HG03342 (cell line): ENCODE measurements at regions not wholly inside any gene's neighbourhood (a gene's known extent, or its start where the extent isn't known, plus 50 kb on each side); places are given as distances from the start of the nearest gene placed in this dataset.

Experiments used
- ATAC-seq: cut with Tn5 transposase; IDR thresholded peaks from one replicate; pipeline ENCODE4 v1.9.1; 2021; ENCODE audit warnings: mild to moderate bottlenecking, moderate library complexity; ENCODE audit not compliant: unreplicated experiment

GRCh38 chr7:46486256-46487206 is 565.5 kb upstream of the IGFBP3 start:
- ATAC-seq: no peak

GRCh38 chr7:46485481-46486065 is 564.5 kb upstream of the IGFBP3 start:
- ATAC-seq: no peak

GRCh38 chr7:46484906-46485305 is 563.8 kb upstream of the IGFBP3 start:
- ATAC-seq: no peak

- no peak for ATAC-seq
Observed at GRCh38 chr7:46480619-46481018, 559.5 kb upstream of the IGFBP3 start.

GRCh38 chr7:46479680-46480079 is 558.6 kb upstream of the IGFBP3 start:
- ATAC-seq: no peak

GRCh38 chr7:46478046-46478445 is 557.0 kb upstream of the IGFBP3 start:
- ATAC-seq: no peak

GRCh38 chr7:46468753-46469356 is 547.8 kb upstream of the IGFBP3 start:
- no peak for ATAC-seq

GRCh38 chr7:46463170-46463569 is 542.1 kb upstream of the IGFBP3 start:
- ATAC-seq: no peak

- no peak for ATAC-seq
Observed at GRCh38 chr7:46461334-46461777, 540.3 kb upstream of the IGFBP3 start.

GRCh38 chr7:46459942-46460341 is 538.9 kb upstream of the IGFBP3 start:
- no peak for ATAC-seq

GRCh38 chr7:46454816-46455215 is 533.7 kb upstream of the IGFBP3 start:
- no peak for ATAC-seq

GRCh38 chr7:46452561-46453135 is 531.6 kb upstream of the IGFBP3 start:
- ATAC-seq: no peak

- ATAC-seq: no peak
Observed at GRCh38 chr7:46451846-46452245, 530.8 kb upstream of the IGFBP3 start.

- no peak for ATAC-seq
Observed at GRCh38 chr7:46450886-46451285, 529.8 kb upstream of the IGFBP3 start.

- ATAC-seq: no peak
Observed at GRCh38 chr7:46450425-46450824, 529.4 kb upstream of the IGFBP3 start.

- no peak for ATAC-seq
Observed at GRCh38 chr7:46449743-46450142, 528.7 kb upstream of the IGFBP3 start.

GRCh38 chr7:46448478-46448877 is 527.4 kb upstream of the IGFBP3 start:
- no peak for ATAC-seq

GRCh38 chr7:46446151-46446550 is 525.1 kb upstream of the IGFBP3 start:
- no peak for ATAC-seq

GRCh38 chr7:46444256-46444655 is 523.2 kb upstream of the IGFBP3 start:
- ATAC-seq: no peak

GRCh38 chr7:46440186-46440585 is 519.1 kb upstream of the IGFBP3 start:
- ATAC-seq: no peak

GRCh38 chr7:46432708-46433107 is 511.6 kb upstream of the IGFBP3 start:
- no peak for ATAC-seq
